K562 (cell line): ENCODE measurements at regions not wholly inside any gene's neighbourhood (a gene's known extent, or its start where the extent isn't known, plus 50 kb on each side); places are given as distances from the start of the nearest gene placed in this dataset.

Source experiments
- ATAC-seq: fragments of 200-7000 bp; cut with Tn5 transposase; 3 replicates; pipeline ENCODE4 v1.9.1; 2020; ENCODE audit warnings: moderate library complexity
- BruUV-seq: library from RNA; stranded (reverse); fragments of 400-500 nt; replicated peaks from 2 replicates; lab custom pipeline; 2021; lab: Mats Ljungman, UMichigan
- CTCF ChIA-PET: fragments of 300-600 bp; formaldehyde crosslinking; extraction: SDS; loops from one replicate; lab custom pipeline; 2021; ENCODE audit warnings: low intra/inter-chr PET ratio; lab: Yijun Ruan, JAX
- POLR2A ChIA-PET: fragments of 300-600, 350-650 bp; sonication (Branson Sonifier 250); formaldehyde crosslinking; extraction: SDS; loops from one replicate; lab custom pipeline; 2021; ENCODE audit warnings: antibody characterized with exemption, inconsistent platforms; lab: Yijun Ruan, JAX
- DNase-seq, 4 experiments: peaks; one replicate each; pipeline versions ENCODE4 v3.0.0 to v3.0.0-alpha.2; 2011 to 2018; ENCODE audit warnings: low spot score in 3 of 4, mixed read lengths in 3 of 4; ENCODE audit errors: extremely low read depth in 1 of 4
- FAIRE-seq: peaks from 2 replicates; lab custom pipeline; 2011; peaks lifted over from hg19 to GRCh38; lab: Jason Lieb, UNC
- H2AFZ ChIP-seq: 2 replicates; pipeline ENCODE4 v1.6.0; 2011; ENCODE audit warnings: low read depth, low read length, control low read depth, inconsistent platforms
- H3K27ac ChIP-seq: fragments of 200-600 bp; 3 replicates; pipeline ENCODE4 v1.8.0; 2011; ENCODE audit warnings: low read depth, mild to moderate bottlenecking, control low read depth, inconsistent platforms, low read length, moderate library complexity, mixed read lengths; ENCODE audit errors: extremely low read depth
- H3K27me3 ChIP-seq, 2 experiments: fragments of 300-600 bp in 1 of 2; 2 replicates in 1 of 2; 3 replicates in 1 of 2; pipeline versions ENCODE4 v1.6.0 to v1.8.0; 2011; ENCODE audit warnings: inconsistent platforms in 2 of 2, low read length in 2 of 2, mild to moderate bottlenecking in 1 of 2, mixed read lengths in 1 of 2, moderate library complexity in 1 of 2; ENCODE audit not compliant: control insufficient read depth in 2 of 2, insufficient read depth in 2 of 2
- H3K36me3 ChIP-seq: fragments of 300-600 bp; 3 replicates; pipeline ENCODE4 v1.8.0; 2011; ENCODE audit warnings: mild to moderate bottlenecking, low read length, inconsistent platforms; ENCODE audit not compliant: control insufficient read depth, insufficient read depth
- H3K4me1 ChIP-seq, 2 experiments: fragments of 200-600 bp in 1 of 2; replicated peaks in 1 of 2; 2 replicates in 1 of 2; 3 replicates in 1 of 2; pipeline versions ENCODE4 v1.5.1 to v1.8.0; 2011; ENCODE audit warnings: inconsistent platforms in 2 of 2, low read length in 2 of 2, mild to moderate bottlenecking in 1 of 2, mixed read lengths in 1 of 2, moderate library complexity in 1 of 2; ENCODE audit not compliant: control insufficient read depth in 2 of 2, insufficient read depth in 2 of 2
- H3K4me2 ChIP-seq: 2 replicates; pipeline ENCODE4 v1.6.1; 2011; ENCODE audit warnings: low read length, control low read depth, inconsistent platforms, mixed read lengths; ENCODE audit not compliant: insufficient read depth
- H3K4me3 ChIP-seq: fragments of 200-600 bp; sonication (generic), shearing (Covaris generic); 2 replicates; pipeline ENCODE4 v1.5.1; 2016; ENCODE audit warnings: control low read depth, inconsistent platforms
- H3K79me2 ChIP-seq: fragments of 200-600 bp; 3 replicates; pipeline ENCODE4 v1.8.0; 2011; ENCODE audit warnings: low read length, inconsistent platforms; ENCODE audit not compliant: control insufficient read depth, insufficient read depth
- H3K9ac ChIP-seq, 2 experiments: 2 replicates each; pipeline versions ENCODE4 v1.6.0 to v1.6.1; 2011; ENCODE audit warnings: low read depth in 2 of 2, low read length in 2 of 2, control low read depth in 1 of 2, inconsistent platforms in 1 of 2, mild to moderate bottlenecking in 1 of 2, mixed read lengths in 1 of 2; ENCODE audit not compliant: insufficient read depth in 1 of 2
- H3K9me1 ChIP-seq: one replicate; pipeline ENCODE4 v1.6.0; 2011; ENCODE audit warnings: inconsistent platforms, mild to moderate bottlenecking, low read length, moderate library complexity; ENCODE audit not compliant: control insufficient read depth, insufficient read depth
- H3K9me3 ChIP-seq: replicated peaks from 2 replicates; pipeline ENCODE4 v1.5.1; 2011; ENCODE audit warnings: low read depth, low read length, inconsistent platforms; ENCODE audit not compliant: control insufficient read depth, insufficient read depth
- H4K20me1 ChIP-seq: replicated peaks from 2 replicates; pipeline ENCODE4 v1.6.1; 2011; ENCODE audit warnings: low read length, inconsistent platforms, mixed read lengths; ENCODE audit not compliant: control insufficient read depth, insufficient read depth
- CCAR2 ChIP-seq: fragments of 200-400 bp; formaldehyde crosslinking; IDR thresholded peaks from 2 replicates; pipeline ENCODE4 v1.6.1; 2017; ENCODE audit warnings: mild to moderate bottlenecking, low read depth, low read length
- CEBPB ChIP-seq: fragments of 450-650 bp; IDR thresholded peaks from 2 replicates; pipeline ENCODE4 v1.6.1; 2016; ENCODE audit warnings: missing genetic modification characterization, missing compliant biosample characterization
- FOXK2 ChIP-seq, 2 experiments: fragments of 450-650 bp; IDR thresholded peaks in 1 of 2; conservative IDR thresholded peaks in 1 of 2; 2 replicates each; pipeline ENCODE4 v1.6.1; 2016; ENCODE audit warnings: low read depth in 2 of 2, mild to moderate bottlenecking in 1 of 2
- HMGN3 ChIP-seq: IDR thresholded peaks from 2 replicates; pipeline ENCODE4 v1.6.1; 2011; ENCODE audit warnings: borderline replicate concordance, low read depth, mild to moderate bottlenecking, mixed read lengths, low read length; ENCODE audit not compliant: insufficient read length; ENCODE audit errors: extremely low read depth
- IFI16 ChIP-seq: fragments of 250-450 bp; sonication (Bioruptor Pico); IDR thresholded peaks from 2 replicates; pipeline ENCODE4 v2.1.2; 2022; ENCODE audit warnings: mild to moderate bottlenecking, inconsistent platforms
- MBD2 ChIP-seq: sonication (generic); IDR thresholded peaks from 2 replicates; pipeline ENCODE4 v1.6.1; 2016; ENCODE audit warnings: low read depth, borderline replicate concordance
- NR2F6 ChIP-seq: fragments of 450-650 bp; formaldehyde crosslinking; IDR thresholded peaks from 2 replicates; pipeline ENCODE4 v1.4.0; 2020; ENCODE audit warnings: mild to moderate bottlenecking
- PHB2 ChIP-seq: fragments of 450-650 bp; IDR thresholded peaks from 2 replicates; pipeline ENCODE4 v1.6.1; 2017; ENCODE audit warnings: low read depth
- POLR2AphosphoS2 ChIP-seq: IDR thresholded peaks from 2 replicates; pipeline ENCODE4 v1.6.1; 2012; ENCODE audit warnings: low read length, improper control_type of control experiment
- SMAD4 ChIP-seq: fragments of 250-450 bp; sonication (Bioruptor Pico); conservative IDR thresholded peaks from 2 replicates; pipeline ENCODE4 v1.8.0; 2021; ENCODE audit warnings: inconsistent platforms, mild to moderate bottlenecking, moderate library complexity
- TCF3 ChIP-seq: sonication (generic); formaldehyde crosslinking; IDR thresholded peaks from 2 replicates; pipeline ENCODE4 v1.4.0; 2020; ENCODE audit warnings: mild to moderate bottlenecking, missing genetic modification reagents
- ZNF197 ChIP-seq: fragments of 200-800 bp; sonication (Bioruptor generic); IDR thresholded peaks from 2 replicates; pipeline ENCODE4 v1.6.1; 2016; ENCODE audit warnings: low read depth, missing genetic modification characterization, missing compliant biosample characterization
- ZNF232 ChIP-seq: sonication (generic); formaldehyde crosslinking; IDR thresholded peaks from 2 replicates; pipeline ENCODE4 v1.8.0; 2022; ENCODE audit warnings: mild to moderate bottlenecking, missing genetic modification reagents
- ZNF785 ChIP-seq: fragments of 250-450 bp; sonication (Bioruptor Pico); IDR thresholded peaks from 2 replicates; pipeline ENCODE4 v1.4.0; 2020; ENCODE audit warnings: mild to moderate bottlenecking
- ZSCAN29 ChIP-seq: fragments of 450-650 bp; IDR thresholded peaks from 2 replicates; pipeline ENCODE4 v1.6.1; 2017
- WGBS: fragments of 100-300 bp; shearing (Covaris generic); methylation state at CpG from one replicate; pipeline ENCODE4 v1.1.6; 2016; ENCODE audit warnings: low coverage, mixed read lengths; ENCODE audit not compliant: insufficient coverage; ENCODE audit errors: missing lambda C conversion rate; 5-methylcytosine and 5-hydroxymethylcytosine counted together
- in situ Hi-C: fragments of 300-500 bp; cut with MboI; formaldehyde crosslinking; loops from 4 replicates; pipeline ENCODE4 v1.15.0; 2018; ENCODE audit warnings: inconsistent platforms, mixed read lengths
- intact Hi-C: fragments of 100-400 bp; cut with micrococcal nuclease; formaldehyde crosslinking; loops from 2 replicates; pipeline ENCODE4 v1.14.2; 2022
- TF ChIP-seq, protein P1 (sequence below), 3 experiments: fragments of 200-800 bp in 1 of 3; fragments of 250-450 bp in 1 of 3; fragments of 450-650 bp in 1 of 3; sonication (Bioruptor Pico) in 1 of 3; sonication (Bioruptor generic) in 1 of 3; formaldehyde crosslinking in 1 of 3; IDR thresholded peaks; 2 replicates each; pipeline versions ENCODE4 v1.6.1 to v1.8.0; 2016 to 2022; ENCODE audit warnings: mild to moderate bottlenecking in 2 of 3, missing genetic modification characterization in 2 of 3, missing compliant biosample characterization in 1 of 3, moderate library complexity in 1 of 3
- TF ChIP-seq, protein P2 (sequence below): fragments of 250-450 bp; sonication (Bioruptor Pico); IDR thresholded peaks from 2 replicates; pipeline ENCODE4 v1.8.0; 2021; ENCODE audit warnings: borderline replicate concordance, mild to moderate bottlenecking, moderate library complexity; ENCODE audit not compliant: poor library complexity, severe bottlenecking
- TF ChIP-seq, protein P3 (sequence below): fragments of 250-450 bp; sonication (Bioruptor Pico); IDR thresholded peaks from 2 replicates; pipeline ENCODE4 v1.8.0; 2021; ENCODE audit warnings: moderate library complexity, mild to moderate bottlenecking, inconsistent platforms
- TF ChIP-seq, protein P4 (sequence below): sonication (generic); formaldehyde crosslinking; IDR thresholded peaks from 2 replicates; pipeline ENCODE4 v1.8.1; 2022; ENCODE audit warnings: missing genetic modification reagents

DNA sequence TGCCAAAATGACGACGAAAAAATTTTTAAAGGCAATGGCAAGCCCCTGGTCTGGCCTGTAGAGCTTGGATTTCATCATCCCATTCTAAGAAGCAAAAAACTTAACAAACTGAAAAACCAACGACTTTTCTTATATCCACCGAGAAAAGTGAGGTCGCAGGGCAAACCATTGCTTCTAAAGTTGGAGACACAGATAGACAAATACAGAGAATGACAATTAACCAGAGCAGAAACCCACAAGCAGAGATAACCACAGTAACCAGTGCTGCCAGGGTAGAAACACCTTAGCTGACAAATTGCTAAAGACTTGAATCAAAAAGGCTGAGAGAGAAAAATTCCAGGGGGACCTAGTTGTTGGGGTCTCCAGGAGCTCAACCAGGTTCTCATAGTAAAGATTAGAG, 386.5 kb upstream of the SGO1 start (continued):
- TF ChIP-seq, protein P1, sequence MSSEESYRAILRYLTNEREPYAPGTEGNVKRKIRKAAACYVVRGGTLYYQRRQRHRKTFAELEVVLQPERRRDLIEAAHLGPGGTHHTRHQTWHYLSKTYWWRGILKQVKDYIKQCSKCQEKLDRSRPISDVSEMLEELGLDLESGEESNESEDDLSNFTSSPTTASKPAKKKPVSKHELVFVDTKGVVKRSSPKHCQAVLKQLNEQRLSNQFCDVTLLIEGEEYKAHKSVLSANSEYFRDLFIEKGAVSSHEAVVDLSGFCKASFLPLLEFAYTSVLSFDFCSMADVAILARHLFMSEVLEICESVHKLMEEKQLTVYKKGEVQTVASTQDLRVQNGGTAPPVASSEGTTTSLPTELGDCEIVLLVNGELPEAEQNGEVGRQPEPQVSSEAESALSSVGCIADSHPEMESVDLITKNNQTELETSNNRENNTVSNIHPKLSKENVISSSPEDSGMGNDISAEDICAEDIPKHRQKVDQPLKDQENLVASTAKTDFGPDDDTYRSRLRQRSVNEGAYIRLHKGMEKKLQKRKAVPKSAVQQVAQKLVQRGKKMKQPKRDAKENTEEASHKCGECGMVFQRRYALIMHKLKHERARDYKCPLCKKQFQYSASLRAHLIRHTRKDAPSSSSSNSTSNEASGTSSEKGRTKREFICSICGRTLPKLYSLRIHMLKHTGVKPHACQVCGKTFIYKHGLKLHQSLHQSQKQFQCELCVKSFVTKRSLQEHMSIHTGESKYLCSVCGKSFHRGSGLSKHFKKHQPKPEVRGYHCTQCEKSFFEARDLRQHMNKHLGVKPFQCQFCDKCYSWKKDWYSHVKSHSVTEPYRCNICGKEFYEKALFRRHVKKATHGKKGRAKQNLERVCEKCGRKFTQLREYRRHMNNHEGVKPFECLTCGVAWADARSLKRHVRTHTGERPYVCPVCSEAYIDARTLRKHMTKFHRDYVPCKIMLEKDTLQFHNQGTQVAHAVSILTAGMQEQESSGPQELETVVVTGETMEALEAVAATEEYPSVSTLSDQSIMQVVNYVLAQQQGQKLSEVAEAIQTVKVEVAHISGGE (CRISPR knock-in tag; IDR thresholded peaks at IDR 0.05): no peak
- TF ChIP-seq, protein P2, sequence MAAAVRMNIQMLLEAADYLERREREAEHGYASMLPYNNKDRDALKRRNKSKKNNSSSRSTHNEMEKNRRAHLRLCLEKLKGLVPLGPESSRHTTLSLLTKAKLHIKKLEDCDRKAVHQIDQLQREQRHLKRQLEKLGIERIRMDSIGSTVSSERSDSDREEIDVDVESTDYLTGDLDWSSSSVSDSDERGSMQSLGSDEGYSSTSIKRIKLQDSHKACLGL (CRISPR knock-in tag): no peak
- no peak for TF ChIP-seq TCF3 (CRISPR knock-in tag)
- no peak for TF ChIP-seq POLR2AphosphoS2
- TF ChIP-seq HMGN3: no peak
- no peak for TF ChIP-seq ZNF232

DNA sequence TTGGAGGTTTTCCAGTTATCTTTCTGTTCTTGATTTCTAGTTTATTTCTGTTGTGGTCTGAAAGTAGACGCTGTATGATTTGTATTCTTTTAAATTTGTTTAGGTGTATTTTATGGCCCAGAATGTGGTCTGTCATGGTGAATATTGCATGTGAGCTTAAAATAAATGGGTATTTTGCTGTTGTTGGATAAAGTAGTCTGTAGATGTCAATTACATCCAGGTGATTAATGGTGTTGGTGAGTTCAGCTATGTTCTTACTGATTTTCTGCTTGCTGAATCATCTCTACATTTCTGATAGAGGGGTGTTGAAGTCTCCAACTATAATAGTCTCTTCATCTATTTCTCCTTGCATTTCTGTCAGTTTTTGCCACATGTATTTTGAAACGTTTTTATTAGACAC, 383.3 kb upstream of the SGO1 start:
- Histone ChIP-seq H3K27me3 (no peaks in the 10 kb centered on the region), H2AFZ (no peak overlapping the region), H3K79me2 (no peaks in the 10 kb centered on the region), H3K36me3 (no peaks in the 10 kb centered on the region), H4K20me1 (no peaks in the 10 kb centered on the region), H3K4me2 (no peak overlapping the region), H3K27ac (no peak overlapping the region), H3K4me1 (no peaks in the 10 kb centered on the region), H3K9ac (no peak overlapping the region), H3K9me1 (no peaks in the 10 kb centered on the region), H3K9me3 (no peaks in the 10 kb centered on the region), H3K4me3 (no peak overlapping the region)
- 0% methylated on average over 2 of the region's 2 CpGs for WGBS
- no TSS peak for BruUV-seq
- POLR2A ChIA-PET: no interaction called here
- intact Hi-C loops: no loop called here
- no peak for ATAC-seq
- no peak for DNase-seq
- in situ Hi-C loops: no loop called here
- CTCF ChIA-PET: no interaction called here
- no peak for FAIRE-seq
- TF ChIP-seq FOXK2 (conservative IDR thresholded peaks at IDR 0.05 in 1 of 2, IDR thresholded peaks at IDR 0.05 in 1 of 2; ENCODE audit: low read depth in 2 of 2): no peak
- no peak for TF ChIP-seq CEBPB (tag)
- TF ChIP-seq, protein P3, sequence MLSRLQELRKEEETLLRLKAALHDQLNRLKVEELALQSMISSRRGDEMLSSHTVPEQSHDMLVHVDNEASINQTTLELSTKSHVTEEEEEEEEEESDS (CRISPR knock-in tag): no peak
- TF ChIP-seq IFI16 (CRISPR knock-in tag): no peak
- no peak for TF ChIP-seq NR2F6 (CRISPR knock-in tag)
- no peak for TF ChIP-seq SMAD4 (CRISPR knock-in tag)
- TF ChIP-seq ZSCAN29: no peak
- TF ChIP-seq MBD2: no peak
- TF ChIP-seq CCAR2: no peak
- TF ChIP-seq PHB2: no peak
- TF ChIP-seq ZNF785 (CRISPR knock-in tag): no peak
- TF ChIP-seq, protein P4, sequence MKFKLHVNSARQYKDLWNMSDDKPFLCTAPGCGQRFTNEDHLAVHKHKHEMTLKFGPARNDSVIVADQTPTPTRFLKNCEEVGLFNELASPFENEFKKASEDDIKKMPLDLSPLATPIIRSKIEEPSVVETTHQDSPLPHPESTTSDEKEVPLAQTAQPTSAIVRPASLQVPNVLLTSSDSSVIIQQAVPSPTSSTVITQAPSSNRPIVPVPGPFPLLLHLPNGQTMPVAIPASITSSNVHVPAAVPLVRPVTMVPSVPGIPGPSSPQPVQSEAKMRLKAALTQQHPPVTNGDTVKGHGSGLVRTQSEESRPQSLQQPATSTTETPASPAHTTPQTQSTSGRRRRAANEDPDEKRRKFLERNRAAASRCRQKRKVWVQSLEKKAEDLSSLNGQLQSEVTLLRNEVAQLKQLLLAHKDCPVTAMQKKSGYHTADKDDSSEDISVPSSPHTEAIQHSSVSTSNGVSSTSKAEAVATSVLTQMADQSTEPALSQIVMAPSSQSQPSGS: no peak
- no peak for TF ChIP-seq ZNF197 (CRISPR knock-in tag)
